MM.1S (cell line): ENCODE measurements at regions not wholly inside any gene's neighbourhood (a gene's known extent, or its start where the extent isn't known, plus 50 kb on each side); places are given as distances from the start of the nearest gene placed in this dataset.
"Not testable (repeated sequence)": the region's sequence is repeated elsewhere in the genome, so short reads cannot be mapped to it uniquely, and the experiment has no call there.

ENCODE experiments used
- DNase-seq: peaks from one replicate; pipeline ENCODE4 v3.0.0-alpha.2; 2015
- H2AFZ ChIP-seq: fragments of 300-600 bp; sonication (generic); 2 replicates; pipeline ENCODE4 v1.6.0; 2016; ENCODE audit warnings: antibody characterized with exemption, low read length
- H3F3A ChIP-seq: fragments of 300-600 bp; sonication (generic); 2 replicates; pipeline ENCODE4 v1.6.1; 2016; ENCODE audit warnings: mild to moderate bottlenecking, antibody characterized with exemption, low read length, moderate library complexity, mixed read lengths; ENCODE audit not compliant: insufficient read depth
- H3K27ac ChIP-seq: fragments of 300-600 bp; sonication (generic); 2 replicates; pipeline ENCODE4 v1.5.1; 2016; ENCODE audit warnings: mild to moderate bottlenecking, low read length
- H3K27me3 ChIP-seq: fragments of 300-600 bp; sonication (generic); replicated peaks from 2 replicates; pipeline ENCODE4 v1.6.0; 2016; ENCODE audit warnings: low read length; ENCODE audit not compliant: insufficient read depth
- H3K36me3 ChIP-seq: fragments of 300-600 bp; sonication (generic); replicated peaks from 2 replicates; pipeline ENCODE4 v1.6.1; 2016; ENCODE audit warnings: mild to moderate bottlenecking, low read length, mixed read lengths; ENCODE audit not compliant: insufficient read depth
- H3K4me1 ChIP-seq: fragments of 300-600 bp; sonication (generic); 2 replicates; pipeline ENCODE4 v1.6.1; 2016; ENCODE audit warnings: low read length, mixed read lengths
- H3K4me2 ChIP-seq: fragments of 300-600 bp; sonication (generic); 2 replicates; pipeline ENCODE4 v1.6.0; 2016; ENCODE audit warnings: low read depth, low read length
- H3K4me3 ChIP-seq: fragments of 300-600 bp; sonication (generic); 2 replicates; pipeline ENCODE4 v1.5.1; 2016; ENCODE audit warnings: low read length, mixed read lengths
- H3K79me2 ChIP-seq: fragments of 300-600 bp; sonication (generic); 2 replicates; pipeline ENCODE4 v1.6.1; 2016; ENCODE audit warnings: mixed run types, low read length, mixed read lengths
- H3K9ac ChIP-seq: fragments of 300-600 bp; sonication (generic); 2 replicates; pipeline ENCODE4 v1.6.1; 2016; ENCODE audit warnings: low read length, mixed read lengths
- H3K9me2 ChIP-seq: fragments of 300-600 bp; sonication (generic); replicated peaks from 2 replicates; pipeline ENCODE4 v1.6.1; 2016; ENCODE audit warnings: mild to moderate bottlenecking, low read length, mixed read lengths; ENCODE audit not compliant: insufficient read depth
- H3K9me3 ChIP-seq: fragments of 300-600 bp; sonication (generic); replicated peaks from 2 replicates; pipeline ENCODE4 v1.6.1; 2016; ENCODE audit warnings: mild to moderate bottlenecking, low read length, mixed read lengths; ENCODE audit not compliant: insufficient read depth
- H4K20me1 ChIP-seq: fragments of 300-600 bp; sonication (generic); 2 replicates; pipeline ENCODE4 v1.6.1; 2016; ENCODE audit warnings: mild to moderate bottlenecking, low read length, moderate library complexity, mixed read lengths; ENCODE audit not compliant: insufficient read depth
- CTCF ChIP-seq: fragments of 300-600 bp; sonication (generic); IDR thresholded peaks from 2 replicates; pipeline ENCODE4 v1.5.1; 2016; ENCODE audit warnings: antibody characterized with exemption, low read length, mixed read lengths
- EZH2 ChIP-seq: fragments of 300-600 bp; sonication (generic); optimal IDR thresholded peaks from 2 replicates; pipeline ENCODE3; 2017; ENCODE audit warnings: low read depth, mild to moderate bottlenecking, antibody characterized with exemption, low read length, mixed read lengths
- EZH2phosphoT487 ChIP-seq: fragments of 300-600 bp; sonication (generic); IDR thresholded peaks from 2 replicates; pipeline ENCODE4 v1.6.1; 2018; ENCODE audit warnings: antibody characterized with exemption, low read length

GRCh38 chr2:35962585-35963146 lies 392.9 kb upstream of the CRIM1 start:
- no peak for DNase-seq
- Histone ChIP-seq H3K27me3 (no peaks in the 10 kb centered on the region), H3K36me3 (no peaks in the 10 kb centered on the region), H3F3A (no peaks in the 10 kb centered on the region), H3K4me3 (no peak overlapping the region), H2AFZ (no peak overlapping the region), H3K9me3 (no peaks in the 10 kb centered on the region), H4K20me1 (no peaks in the 10 kb centered on the region), H3K4me2 (no peak overlapping the region), H3K79me2 (no peaks in the 10 kb centered on the region), H3K27ac (no peak overlapping the region), H3K9ac (no peak overlapping the region), H3K4me1 (no peaks in the 10 kb centered on the region), H3K9me2 (no peaks in the 10 kb centered on the region)
- TF ChIP-seq EZH2, result no peak
- no peak for TF ChIP-seq EZH2phosphoT487
- TF ChIP-seq CTCF, result no peak

- H3K4me2 ChIP-seq, result no peak overlapping the region
- H3K9ac ChIP-seq, result no peak overlapping the region
- no peak overlapping the region for H2AFZ ChIP-seq
- H3K27ac ChIP-seq, result no peak overlapping the region
- TF ChIP-seq CTCF, result no peak
- no peak for TF ChIP-seq EZH2phosphoT487
- TF ChIP-seq EZH2, result no peak
- DNase-seq, result no peak
- H3K79me2 ChIP-seq, result no peaks in the 10 kb centered on the region
- H3K4me1 ChIP-seq, result no peaks in the 10 kb centered on the region
- H3K4me3 ChIP-seq, result no peak overlapping the region
- H4K20me1 ChIP-seq, result no peaks in the 10 kb centered on the region
- no peaks in the 10 kb centered on the region for H3K9me3 ChIP-seq
- H3K27me3 ChIP-seq, result no peaks in the 10 kb centered on the region
- H3K36me3 ChIP-seq, result no peaks in the 10 kb centered on the region
- no peaks in the 10 kb centered on the region for H3K9me2 ChIP-seq
- H3F3A ChIP-seq, result no peaks in the 10 kb centered on the region
Observed at GRCh38 chr2:35960596-35960995, 395.0 kb upstream of the CRIM1 start.

- not testable (repeated sequence) for H3K36me3 ChIP-seq, H3K27ac ChIP-seq, H3K79me2 ChIP-seq, H3K4me3 ChIP-seq, H2AFZ ChIP-seq, H3F3A ChIP-seq, H3K9me3 ChIP-seq, H3K27me3 ChIP-seq, DNase-seq, H3K4me2 ChIP-seq, H3K9me2 ChIP-seq, H3K4me1 ChIP-seq, H4K20me1 ChIP-seq, H3K9ac ChIP-seq
Observed at GRCh38 chr2:35957053-35957452, 398.5 kb upstream of the CRIM1 start.

- Histone ChIP-seq H3K79me2 (no peaks in the 10 kb centered on the region), H4K20me1 (no peaks in the 10 kb centered on the region), H3F3A (no peaks in the 10 kb centered on the region), H3K9ac (no peak overlapping the region), H3K9me3 (no peaks in the 10 kb centered on the region), H3K4me1 (no peaks in the 10 kb centered on the region), H3K27ac (no peak overlapping the region), H3K4me3 (no peak overlapping the region), H3K36me3 (no peaks in the 10 kb centered on the region), H3K9me2 (no peaks in the 10 kb centered on the region), H3K4me2 (no peak overlapping the region), H2AFZ (no peak overlapping the region), H3K27me3 (no peaks in the 10 kb centered on the region)
- TF ChIP-seq CTCF (no peak), EZH2 (no peak), EZH2phosphoT487 (no peak)
- no peak for DNase-seq
Observed at GRCh38 chr2:35946478-35946877, 409.1 kb upstream of the CRIM1 start.
